ENCODE measurements at regions not wholly inside any gene's neighbourhood (a gene's known extent, or its start where the extent isn't known, plus 50 kb on each side); places are given as distances from the start of the nearest gene placed in this dataset.

- DNase-seq (ENCODE audit: low read depth in 4 of 4, low spot score in 2 of 4): no peak
Measured at GRCh38 chr3:26345613-26346012, 277.0 kb upstream of the LRRC3B start.

DNA sequence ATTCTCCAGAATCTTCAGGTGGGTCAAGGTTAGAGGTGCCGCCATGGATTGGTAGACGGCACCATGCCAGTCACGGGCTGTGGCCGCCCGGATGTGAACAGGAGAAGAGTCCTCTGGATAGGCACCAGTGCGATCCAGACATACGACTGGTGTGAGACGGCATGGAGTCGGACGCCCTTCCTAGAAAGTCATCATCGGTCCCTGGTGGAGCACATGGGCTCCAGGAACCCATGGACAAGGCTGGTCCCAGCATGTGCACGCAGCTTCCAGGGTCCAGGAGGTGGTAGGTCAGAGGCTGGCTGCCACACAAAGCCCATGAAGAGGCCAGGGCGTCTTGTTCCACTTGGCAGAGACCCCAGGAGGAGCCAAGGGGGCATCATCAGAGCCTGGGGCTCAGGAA, 276.1 kb upstream of the LRRC3B start:
- no peak for DNase-seq (ENCODE audit: low read depth in 4 of 4, low spot score in 2 of 4)

DNA sequence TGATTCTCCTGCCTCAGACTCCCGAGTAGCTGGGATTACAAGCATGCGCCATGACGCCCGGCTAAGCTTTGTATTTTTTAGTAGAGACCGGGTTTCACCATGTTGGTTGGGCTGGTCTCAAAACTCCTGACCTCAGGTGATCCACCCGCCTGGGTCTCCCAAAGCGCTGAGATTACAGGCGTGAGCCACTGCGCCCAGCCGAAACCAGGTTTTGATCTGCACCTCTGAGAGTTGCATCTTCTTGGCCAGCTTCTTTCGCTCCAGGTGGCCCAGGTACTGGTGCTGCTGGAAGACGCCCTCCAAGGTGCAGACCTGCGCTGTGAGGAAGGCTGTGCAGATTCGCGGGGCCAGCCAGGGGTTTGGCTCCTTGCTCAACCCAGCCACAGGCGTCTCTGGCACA, 275.4 kb upstream of the LRRC3B start:
- no peak for DNase-seq (ENCODE audit: low read depth in 4 of 4, low spot score in 2 of 4)

- no peak for DNase-seq (ENCODE audit: low read depth in 4 of 4, low spot score in 2 of 4)
Measured at GRCh38 chr3:26350853-26351252, 271.7 kb upstream of the LRRC3B start.

DNA sequence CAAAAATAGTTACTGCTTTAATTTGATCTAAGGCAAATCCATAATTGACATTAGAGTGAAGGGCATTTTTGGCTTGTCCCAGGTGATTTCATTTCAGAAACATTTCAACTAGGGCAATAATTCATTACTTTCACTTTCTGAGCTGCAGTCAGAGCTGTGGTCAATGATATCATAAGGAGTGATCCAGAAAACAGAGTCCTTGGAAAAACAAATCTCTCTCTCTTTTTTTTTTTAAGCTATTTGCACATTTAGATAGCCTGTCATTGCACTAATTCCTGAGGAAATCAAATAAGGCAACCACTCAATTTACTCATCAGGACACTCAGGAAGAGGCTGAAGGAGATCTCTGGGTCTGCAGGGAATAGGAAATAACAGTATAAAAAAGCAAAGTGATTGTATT, 269.5 kb upstream of the LRRC3B start:
- DNase-seq (ENCODE audit: low read depth in 4 of 4, low spot score in 2 of 4): no peak

- DNase-seq (ENCODE audit: low read depth in 4 of 4, low spot score in 2 of 4): no peak
Measured at GRCh38 chr3:26358405-26358804, 264.2 kb upstream of the LRRC3B start.

DNA sequence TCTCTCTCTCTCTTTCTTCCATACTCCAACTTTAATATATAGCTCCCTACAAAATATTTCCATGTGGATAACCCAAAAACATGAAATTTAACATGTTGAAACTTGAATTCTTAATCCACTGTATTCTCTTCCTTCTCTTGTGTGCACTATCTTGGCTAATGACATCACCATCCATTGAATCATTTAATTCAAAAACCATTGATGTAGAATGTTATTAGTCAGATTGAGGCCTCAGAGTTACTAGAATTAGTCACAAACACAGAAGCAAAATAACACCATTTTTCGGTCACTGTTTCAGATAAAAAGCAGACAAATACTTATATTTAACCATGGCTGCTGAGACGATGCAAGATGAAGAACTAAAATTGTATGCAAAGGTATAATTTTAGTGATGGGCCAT, 256.9 kb upstream of the LRRC3B start:
- DNase-seq (ENCODE audit: low read depth in 4 of 4, low spot score in 2 of 4): no peak

DNA sequence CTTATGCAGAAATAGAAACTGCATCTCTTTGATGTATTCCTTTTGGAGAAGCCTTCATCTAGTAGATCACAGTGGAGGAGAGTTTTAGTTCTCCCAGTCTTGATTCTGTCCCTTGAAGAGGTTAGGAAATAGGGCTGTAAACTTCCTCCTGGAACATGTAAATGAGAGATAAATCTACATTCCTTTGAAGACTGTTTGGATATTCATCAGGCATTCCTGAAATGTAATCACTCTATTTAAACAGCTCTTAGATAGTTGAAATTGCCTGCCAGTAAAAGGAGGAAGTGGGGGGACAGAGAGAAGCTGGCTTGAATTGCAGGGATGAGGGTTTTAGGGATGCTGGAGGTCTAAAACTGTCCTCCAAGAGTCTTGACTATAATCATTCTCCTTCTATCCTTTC, 254.3 kb upstream of the LRRC3B start:
- no peak for DNase-seq (ENCODE audit: low read depth in 4 of 4, low spot score in 2 of 4)

DNA sequence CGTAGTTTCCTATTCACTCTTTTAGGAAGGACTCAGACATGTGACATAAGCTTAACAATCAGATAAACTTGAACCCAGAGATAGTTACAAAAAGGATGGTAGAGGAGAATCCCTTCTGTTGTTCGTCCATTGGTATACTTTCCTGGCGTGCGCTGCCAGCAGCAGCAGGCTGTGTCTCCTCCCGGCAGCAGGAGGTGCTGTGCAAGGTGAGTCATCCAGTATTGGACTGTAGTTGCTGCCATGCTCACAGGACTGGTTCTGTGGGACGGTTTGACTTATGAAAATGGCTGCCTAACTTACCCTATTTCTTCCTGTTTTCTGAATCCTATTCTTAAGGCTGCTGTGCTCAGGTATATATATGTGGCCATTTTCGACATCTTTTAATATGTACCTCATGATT, 253.4 kb upstream of the LRRC3B start:
- no peak for DNase-seq (ENCODE audit: low read depth in 4 of 4, low spot score in 2 of 4)

- no peak for DNase-seq (ENCODE audit: low read depth in 4 of 4, low spot score in 2 of 4)
Measured at GRCh38 chr3:26375843-26376530, 246.6 kb upstream of the LRRC3B start.

- peak; percentile 3 to 29 (median 19) for DNase-seq (ENCODE audit: low read depth in 4 of 4, low spot score in 2 of 4)
Measured at GRCh38 chr3:26381411-26381810, 241.2 kb upstream of the LRRC3B start.

GRCh38 chr3:26406636-26407035, 215.9 kb upstream of the LRRC3B start:
- no peak for DNase-seq (ENCODE audit: low read depth in 4 of 4, low spot score in 2 of 4)

GRCh38 chr3:26418553-26418952, 204.0 kb upstream of the LRRC3B start:
- DNase-seq (ENCODE audit: low read depth in 4 of 4, low spot score in 2 of 4): no peak

DNA sequence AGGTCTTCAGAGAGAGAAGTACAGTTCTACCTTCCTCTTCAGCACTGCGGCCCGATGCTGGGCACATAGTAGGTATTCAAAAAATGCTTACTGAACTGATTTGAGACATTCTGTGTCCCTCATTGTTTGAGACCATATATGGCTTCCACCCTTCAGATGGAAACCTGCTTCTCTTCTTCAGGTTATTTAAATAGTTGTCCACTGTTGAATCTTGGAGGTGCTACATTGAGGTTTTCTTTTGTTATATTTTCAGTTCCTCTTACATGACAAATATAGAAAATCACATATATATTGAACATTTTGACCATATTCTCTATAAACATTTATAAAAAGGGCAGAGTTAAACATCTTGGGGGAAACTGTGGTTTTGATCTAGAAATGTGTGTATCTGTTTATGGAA, 200.2 kb upstream of the LRRC3B start:
- DNase-seq (ENCODE audit: low read depth in 4 of 4, low spot score in 2 of 4): no peak

DNA sequence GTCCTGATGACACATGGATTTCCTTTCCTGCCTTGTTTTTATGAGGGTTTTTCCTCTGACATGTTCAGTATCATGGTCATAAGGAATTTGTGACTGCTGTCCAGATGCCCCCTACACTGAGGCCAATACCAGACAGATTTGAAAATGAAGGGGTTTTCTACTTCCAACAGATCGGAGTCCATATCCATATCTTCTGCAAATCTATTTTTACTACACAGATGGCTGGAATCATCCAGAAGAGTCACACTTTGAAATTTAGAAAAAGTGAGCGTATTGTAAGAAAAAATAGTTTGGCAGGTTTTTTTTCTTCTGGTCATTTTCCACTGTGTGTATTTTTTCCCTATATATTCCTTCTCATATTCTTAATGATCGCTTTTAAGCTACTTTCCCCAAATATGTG, 197.5 kb upstream of the LRRC3B start:
- DNase-seq (ENCODE audit: low read depth in 4 of 4, low spot score in 2 of 4): no peak

DNA sequence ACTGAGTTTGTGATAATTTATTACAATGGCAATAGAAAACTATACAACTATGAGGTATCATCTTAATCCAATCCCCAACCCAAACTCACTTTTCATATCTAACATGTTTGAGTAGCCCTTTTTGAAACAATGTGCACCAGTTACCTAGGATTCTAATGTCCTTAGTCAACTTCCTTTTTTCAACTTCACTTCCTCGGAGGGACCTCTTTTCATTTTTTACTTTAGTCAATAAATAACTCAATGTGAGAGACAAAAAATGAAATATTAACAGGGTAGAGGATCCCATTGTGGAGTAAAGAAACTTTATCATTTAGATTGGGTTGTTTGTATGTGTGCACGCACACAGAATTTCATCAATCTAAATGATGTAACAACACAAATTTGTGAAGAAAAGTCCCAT, 193.6 kb upstream of the LRRC3B start:
- DNase-seq (ENCODE audit: low read depth in 4 of 4, low spot score in 2 of 4): no peak

DNA sequence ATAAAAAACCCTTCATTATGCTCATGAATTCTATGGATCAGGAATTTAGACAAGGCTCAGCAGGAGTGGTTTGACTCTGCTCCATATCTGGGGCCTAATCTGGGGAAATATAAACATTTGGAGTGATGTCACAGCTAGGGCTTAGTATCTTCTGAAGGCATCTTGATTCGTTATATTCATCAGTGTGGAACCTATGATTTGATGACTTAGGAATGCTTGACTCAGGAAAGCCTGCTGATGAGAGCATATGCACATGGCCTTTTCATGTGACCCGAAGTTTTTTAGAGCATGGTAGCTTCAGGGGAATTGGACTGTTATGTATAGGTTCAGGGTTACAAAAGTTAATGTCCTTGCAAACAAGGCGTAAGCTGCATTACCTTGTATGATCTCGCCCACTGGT, 184.9 kb upstream of the LRRC3B start:
- DNase-seq (ENCODE audit: low read depth in 4 of 4, low spot score in 2 of 4): no peak

- DNase-seq (ENCODE audit: low read depth in 4 of 4, low spot score in 2 of 4): no peak
Measured at GRCh38 chr3:26438325-26438940, 184.1 kb upstream of the LRRC3B start.

DNA sequence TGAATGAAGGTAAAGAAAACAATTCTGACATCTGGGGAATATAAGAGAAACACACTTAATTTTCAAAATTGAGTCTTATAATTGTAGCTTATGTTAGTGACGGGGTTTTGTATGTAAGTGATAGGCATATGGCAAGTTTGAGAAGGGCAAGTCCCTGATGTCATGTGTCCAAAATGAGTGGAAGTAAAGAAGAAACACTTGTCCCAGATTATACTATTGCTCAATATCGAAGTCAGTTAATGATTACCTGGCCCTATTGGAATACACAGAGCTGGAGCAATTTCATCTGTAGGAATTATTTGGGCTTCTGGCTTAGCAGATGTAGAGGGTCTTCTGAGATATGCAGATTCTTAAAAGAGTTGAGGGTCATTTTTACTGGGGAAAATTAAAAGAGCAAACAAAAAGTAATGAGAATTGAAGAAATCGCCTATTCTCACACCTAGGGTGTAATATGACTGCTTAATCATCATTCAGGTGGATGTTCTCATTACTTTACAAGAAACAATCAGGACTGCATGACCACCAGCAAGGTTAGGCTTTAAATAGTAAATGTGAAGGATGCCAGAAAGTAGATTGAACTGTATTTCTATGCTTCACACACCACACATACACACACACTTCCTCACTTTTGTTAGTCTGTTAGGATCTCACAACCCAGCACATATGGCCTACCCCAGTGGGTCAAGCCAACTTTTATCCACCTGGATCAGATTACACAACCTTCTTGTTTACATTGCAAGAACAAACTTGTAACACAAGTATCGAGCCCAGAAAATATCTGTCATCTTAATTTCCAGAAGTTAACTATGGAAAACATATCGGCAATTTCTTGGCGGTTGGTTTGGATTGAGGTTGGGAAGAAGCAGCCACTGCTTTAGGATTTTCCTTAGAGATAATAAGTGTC, 183.3 kb upstream of the LRRC3B start:
- DNase-seq (ENCODE audit: low read depth in 4 of 4, low spot score in 2 of 4): no peak

GRCh38 chr3:26449996-26450395, 172.6 kb upstream of the LRRC3B start:
- DNase-seq (ENCODE audit: low read depth in 4 of 4, low spot score in 2 of 4): no peak

GRCh38 chr3:26452363-26452762, 170.2 kb upstream of the LRRC3B start:
- DNase-seq (ENCODE audit: low read depth in 4 of 4, low spot score in 2 of 4): no peak

DNA sequence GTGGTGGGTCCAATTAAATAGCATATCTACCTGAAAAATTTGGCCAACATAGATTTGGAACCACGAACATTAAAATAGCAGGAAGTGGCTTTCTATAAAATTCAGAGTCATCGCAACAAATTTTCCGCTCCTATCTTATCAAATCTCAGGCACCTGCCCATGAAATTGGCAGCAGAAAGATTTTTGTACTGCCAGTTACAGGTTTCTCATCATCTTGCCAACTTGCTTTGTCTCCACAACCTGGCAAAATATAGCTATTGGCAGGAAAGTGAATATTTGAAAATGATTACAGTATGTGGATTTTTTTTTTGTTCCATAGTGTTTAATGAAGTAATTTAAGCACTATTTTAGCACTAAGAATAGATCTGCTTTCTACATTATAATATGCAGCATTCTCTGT, 161.6 kb upstream of the LRRC3B start:
- no peak for DNase-seq (ENCODE audit: low read depth in 4 of 4, low spot score in 2 of 4)
